H1 (cell line): ENCODE measurements at regions not wholly inside any gene's neighbourhood (a gene's known extent, or its start where the extent isn't known, plus 50 kb on each side); places are given as distances from the start of the nearest gene placed in this dataset.

ENCODE experiments used
- CTCF ChIA-PET: fragments of 300-600 bp; sonication (Branson Sonifier 250); formaldehyde crosslinking; loops from one replicate; lab custom pipeline; 2021; ENCODE audit not compliant: partially characterized antibody; lab: Charles Lee
- POLR2A ChIA-PET: fragments of 300-600 bp; sonication (Branson Sonifier 250); formaldehyde crosslinking; loops from one replicate; lab custom pipeline; 2021; ENCODE audit warnings: inconsistent platforms; ENCODE audit not compliant: partially characterized antibody; lab: Charles Lee
- DNase-seq, 2 experiments: peaks; one replicate each; pipeline versions ENCODE4 v3.0.0 to v3.0.0-alpha.2; 2010 to 2022; ENCODE audit warnings: low spot score in 2 of 2, low read depth in 1 of 2, mixed read lengths in 1 of 2
- FAIRE-seq: peaks from 2 replicates; lab custom pipeline; 2011; peaks lifted over from hg19 to GRCh38; lab: Jason Lieb, UNC
- H2AFZ ChIP-seq: 2 replicates; pipeline ENCODE4 v1.8.1; 2012; ENCODE audit warnings: low read length, inconsistent platforms
- H2AK5ac ChIP-seq: 2 replicates; pipeline ENCODE4 v1.6.1; 2013; ENCODE audit warnings: low read depth, low read length
- H2BK120ac ChIP-seq: replicated peaks from 2 replicates; pipeline ENCODE3; 2013; ENCODE audit warnings: low read depth, low read length, inconsistent platforms
- H2BK12ac ChIP-seq: 2 replicates; pipeline ENCODE4 v1.6.1; 2013; ENCODE audit warnings: low read depth, low read length
- H2BK15ac ChIP-seq: 2 replicates; pipeline ENCODE4 v1.6.1; 2013; ENCODE audit warnings: low read length
- H2BK20ac ChIP-seq: 2 replicates; pipeline ENCODE4 v1.6.1; 2013; ENCODE audit warnings: low read length
- H2BK5ac ChIP-seq: 2 replicates; pipeline ENCODE4 v1.6.1; 2013; ENCODE audit warnings: low read depth, low read length
- H3K14ac ChIP-seq: 2 replicates; pipeline ENCODE4 v1.6.1; 2013; ENCODE audit warnings: inconsistent platforms; ENCODE audit not compliant: insufficient read length
- H3K18ac ChIP-seq: 2 replicates; pipeline ENCODE4 v1.6.1; 2013; ENCODE audit warnings: low read length; ENCODE audit errors: extremely low read depth
- H3K23ac ChIP-seq: 2 replicates; pipeline ENCODE4 v1.6.1; 2013; ENCODE audit warnings: inconsistent platforms; ENCODE audit not compliant: insufficient read length
- H3K23me2 ChIP-seq: 2 replicates; pipeline ENCODE4 v1.6.1; 2013; ENCODE audit warnings: low read depth, low read length
- H3K27ac ChIP-seq: 2 replicates; pipeline ENCODE4 v1.6.1; 2011; ENCODE audit warnings: low read depth, low read length, inconsistent platforms
- H3K27me3 ChIP-seq, 4 experiments: replicated peaks in 1 of 4; 1 replicate in 1 of 4; 2 replicates in 3 of 4; pipeline versions ENCODE4 v1.6.1 to v1.8.1; 2011 to 2013; ENCODE audit warnings: low read length in 3 of 4, mild to moderate bottlenecking in 3 of 4, inconsistent platforms in 2 of 4, mixed read lengths in 2 of 4, moderate library complexity in 1 of 4; ENCODE audit not compliant: control insufficient read depth in 3 of 4, insufficient read depth in 3 of 4; ENCODE audit errors: extremely low read depth in 1 of 4
- H3K36me3 ChIP-seq, 4 experiments: 2 replicates each; pipeline versions ENCODE4 v1.6.1 to v1.8.1; 2011 to 2013; ENCODE audit warnings: mild to moderate bottlenecking in 4 of 4, low read length in 3 of 4, moderate library complexity in 2 of 4, control low read depth in 1 of 4, inconsistent platforms in 1 of 4; ENCODE audit not compliant: insufficient read depth in 4 of 4, control insufficient read depth in 2 of 4
- H3K4ac ChIP-seq: replicated peaks from 2 replicates; pipeline ENCODE3; 2013; ENCODE audit warnings: low read length, low read depth, mixed read lengths, inconsistent platforms; ENCODE audit not compliant: insufficient read length
- H3K4me1 ChIP-seq, 4 experiments: replicated peaks in 1 of 4; 1 replicate in 1 of 4; 2 replicates in 3 of 4; pipeline versions ENCODE4 v1.6.1 to v1.8.1; 2011 to 2013; ENCODE audit warnings: low read length in 3 of 4, inconsistent platforms in 2 of 4, mixed read lengths in 1 of 4; ENCODE audit not compliant: insufficient read depth in 4 of 4, control insufficient read depth in 3 of 4
- H3K4me2 ChIP-seq, 2 experiments: 2 replicates each; pipeline versions ENCODE4 v1.6.1 to v1.8.1; 2011 to 2013; ENCODE audit warnings: low read depth in 2 of 2, low read length in 2 of 2, control low read depth in 1 of 2, inconsistent platforms in 1 of 2, mild to moderate bottlenecking in 1 of 2; ENCODE audit not compliant: insufficient read depth in 1 of 2
- H3K4me3 ChIP-seq, 4 experiments: fragments of 200-600, 300-600 bp in 1 of 4; sonication (generic), shearing (Covaris generic), sonication (Bioruptor Twin) in 1 of 4; 2 replicates each; pipeline versions ENCODE4 v1.5.1 to v1.8.1; 2011 to 2016; ENCODE audit warnings: low read length in 4 of 4, low read depth in 3 of 4, control low read depth in 2 of 4, inconsistent platforms in 2 of 4, mild to moderate bottlenecking in 2 of 4, mixed read lengths in 1 of 4, moderate library complexity in 1 of 4; ENCODE audit not compliant: insufficient read depth in 2 of 4; ENCODE audit errors: extremely low read depth in 1 of 4
- H3K56ac ChIP-seq: replicated peaks from 2 replicates; pipeline ENCODE3; 2013; ENCODE audit warnings: low read depth, mild to moderate bottlenecking, mixed read lengths, low read length, inconsistent platforms; ENCODE audit not compliant: insufficient read length
- H3K79me1 ChIP-seq: 2 replicates; pipeline ENCODE4 v1.6.1; 2013; ENCODE audit warnings: low read depth, low read length, control low read depth
- H3K79me2 ChIP-seq, 2 experiments: 2 replicates each; pipeline versions ENCODE4 v1.6.1 to v1.8.1; 2012 to 2013; ENCODE audit warnings: low read length in 2 of 2, mild to moderate bottlenecking in 2 of 2, inconsistent platforms in 1 of 2; ENCODE audit not compliant: insufficient read depth in 2 of 2, control insufficient read depth in 1 of 2
- H3K9ac ChIP-seq, 4 experiments: replicated peaks in 1 of 4; 1 replicate in 1 of 4; 2 replicates in 3 of 4; pipeline versions ENCODE4 v1.6.1 to v1.8.1; 2011 to 2013; ENCODE audit warnings: low read depth in 3 of 4, low read length in 3 of 4, control low read depth in 2 of 4, mild to moderate bottlenecking in 2 of 4, moderate library complexity in 2 of 4, inconsistent platforms in 1 of 4; ENCODE audit errors: extremely low read depth in 1 of 4
- H3K9me3 ChIP-seq, 2 experiments: 2 replicates each; pipeline versions ENCODE4 v1.6.1 to v1.8.1; 2012 to 2013; ENCODE audit warnings: mild to moderate bottlenecking in 2 of 2, moderate library complexity in 2 of 2, control low read depth in 1 of 2, inconsistent platforms in 1 of 2, low read depth in 1 of 2, low read length in 1 of 2, mixed read lengths in 1 of 2; ENCODE audit not compliant: insufficient read depth in 2 of 2
- H4K20me1 ChIP-seq, 2 experiments: replicated peaks in 1 of 2; 2 replicates each; pipeline versions ENCODE3 to v1.8.1; 2011 to 2013; ENCODE audit warnings: inconsistent platforms in 2 of 2, low read length in 2 of 2, mild to moderate bottlenecking in 1 of 2; ENCODE audit not compliant: insufficient read depth in 2 of 2, control insufficient read depth in 1 of 2
- H4K5ac ChIP-seq: 2 replicates; pipeline ENCODE4 v1.6.1; 2013; ENCODE audit warnings: low read length, low read depth, mixed read lengths, inconsistent platforms; ENCODE audit not compliant: insufficient read length
- H4K8ac ChIP-seq: 2 replicates; pipeline ENCODE4 v1.8.0; 2013; ENCODE audit warnings: mild to moderate bottlenecking, moderate library complexity, low read length, inconsistent platforms; ENCODE audit not compliant: insufficient read depth; ENCODE audit errors: extremely low read depth
- H4K91ac ChIP-seq: replicated peaks from 2 replicates; pipeline ENCODE3; 2013; ENCODE audit warnings: low read length, mixed read lengths, inconsistent platforms; ENCODE audit not compliant: insufficient read length
- CTCF ChIP-seq, 3 experiments: IDR thresholded peaks; 1 replicate in 2 of 3; 2 replicates in 1 of 3; pipeline versions ENCODE4 v1.5.1 to v1.6.1; 2011; ENCODE audit warnings: low read length in 3 of 3, mild to moderate bottlenecking in 3 of 3, inconsistent platforms in 2 of 3, low read depth in 1 of 3, moderate library complexity in 1 of 3; ENCODE audit not compliant: insufficient read depth in 1 of 3; ENCODE audit errors: control extremely low read depth in 1 of 3
- EGR1 ChIP-seq: IDR thresholded peaks from 2 replicates; pipeline ENCODE4 v1.6.1; 2011; ENCODE audit warnings: low read depth, low read length, borderline replicate concordance
- GTF2F1 ChIP-seq: IDR thresholded peaks from 2 replicates; pipeline ENCODE4 v1.6.1; 2012; ENCODE audit warnings: low read depth, low read length, improper control_type of control experiment, borderline replicate concordance
- SIRT6 ChIP-seq: IDR thresholded peaks from one replicate; pipeline ENCODE4 v1.7.1; 2012; ENCODE audit warnings: low read length, inconsistent platforms
- SP1 ChIP-seq: IDR thresholded peaks from 2 replicates; pipeline ENCODE4 v1.6.1; 2011; ENCODE audit warnings: low read depth, low read length
- TF ChIP-seq, protein P1 (sequence below): IDR thresholded peaks from 2 replicates; pipeline ENCODE4 v1.6.1; 2012; ENCODE audit warnings: low read length, inconsistent platforms

- no peak overlapping the region for H4K8ac ChIP-seq
- no peaks in the 10 kb centered on the region for H3K36me3 ChIP-seq
- H3K27ac ChIP-seq: no peak overlapping the region
- no peak overlapping the region for H2BK15ac ChIP-seq
- no peaks in the 10 kb centered on the region for H3K23me2 ChIP-seq
- H3K9ac ChIP-seq: no peak overlapping the region
- H2BK20ac ChIP-seq: no peak overlapping the region
- H2AK5ac ChIP-seq: no peak overlapping the region
- TF ChIP-seq SIRT6 (no peak), GTF2F1 (no peak), CTCF (IDR thresholded peaks at IDR 0.05; ENCODE audit: control extremely low read depth in 1 of 3, insufficient read depth in 1 of 3, low read depth in 1 of 3, low read length in 3 of 3) (no peak), SP1 (no peak), EGR1 (no peak)
- TF ChIP-seq, protein P1, sequence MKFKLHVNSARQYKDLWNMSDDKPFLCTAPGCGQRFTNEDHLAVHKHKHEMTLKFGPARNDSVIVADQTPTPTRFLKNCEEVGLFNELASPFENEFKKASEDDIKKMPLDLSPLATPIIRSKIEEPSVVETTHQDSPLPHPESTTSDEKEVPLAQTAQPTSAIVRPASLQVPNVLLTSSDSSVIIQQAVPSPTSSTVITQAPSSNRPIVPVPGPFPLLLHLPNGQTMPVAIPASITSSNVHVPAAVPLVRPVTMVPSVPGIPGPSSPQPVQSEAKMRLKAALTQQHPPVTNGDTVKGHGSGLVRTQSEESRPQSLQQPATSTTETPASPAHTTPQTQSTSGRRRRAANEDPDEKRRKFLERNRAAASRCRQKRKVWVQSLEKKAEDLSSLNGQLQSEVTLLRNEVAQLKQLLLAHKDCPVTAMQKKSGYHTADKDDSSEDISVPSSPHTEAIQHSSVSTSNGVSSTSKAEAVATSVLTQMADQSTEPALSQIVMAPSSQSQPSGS: no peak
- H3K9me3 ChIP-seq: no peaks in the 10 kb centered on the region
- ChIA-PET POLR2A (no interaction called here), CTCF (no interaction called here)
- H3K79me1 ChIP-seq: no peaks in the 10 kb centered on the region
- H3K4ac ChIP-seq: no peak overlapping the region
- H3K4me2 ChIP-seq: no peak overlapping the region
- H3K23ac ChIP-seq: no peak overlapping the region
- no peak for FAIRE-seq
- no peak overlapping the region for H3K18ac ChIP-seq
- no peak overlapping the region for H4K5ac ChIP-seq
- no peak overlapping the region for H2BK120ac ChIP-seq
- no peak overlapping the region for H2BK12ac ChIP-seq
- no peak overlapping the region for H3K56ac ChIP-seq
- H4K91ac ChIP-seq: no peak overlapping the region
- H3K27me3 ChIP-seq: no peaks in the 10 kb centered on the region
- H3K4me3 ChIP-seq: no peak overlapping the region
- no peaks in the 10 kb centered on the region for H3K4me1 ChIP-seq
- no peak for DNase-seq
- no peaks in the 10 kb centered on the region for H4K20me1 ChIP-seq
- no peak overlapping the region for H2BK5ac ChIP-seq
- H3K79me2 ChIP-seq: no peaks in the 10 kb centered on the region
- no peak overlapping the region for H3K14ac ChIP-seq
- H2AFZ ChIP-seq: no peak overlapping the region
Measured at GRCh38 chr12:90120627-90121026, 412.0 kb upstream of the ATP2B1 start.
